Lower lobe of right lung (tissue), 2 donors: ENCODE measurements at regions not wholly inside any gene's neighbourhood (a gene's known extent, or its start where the extent isn't known, plus 50 kb on each side); places are given as distances from the start of the nearest gene placed in this dataset.

Experiments used
- ATAC-seq, 2 donors: fragments of 200-7000 bp; cut with Tn5 transposase; one replicate each; pipeline ENCODE4 v1.9.1; 2020 to 2022; ENCODE audit warnings: mild to moderate bottlenecking in 2 of 2, moderate library complexity in 2 of 2
- DNase-seq: peaks from one replicate; pipeline ENCODE4 v3.0.0-alpha.2; 2020
- H3K27ac ChIP-seq: fragments of 200-600 bp; one replicate; pipeline ENCODE4 v1.8.0; 2022
- H3K27me3 ChIP-seq: fragments of 200-600 bp; one replicate; pipeline ENCODE4 v1.8.0; 2022; ENCODE audit warnings: low read depth
- H3K36me3 ChIP-seq: fragments of 200-600 bp; one replicate; pipeline ENCODE4 v1.8.0; 2022; ENCODE audit warnings: mild to moderate bottlenecking
- H3K4me1 ChIP-seq: fragments of 200-600 bp; one replicate; pipeline ENCODE4 v1.8.0; 2022
- H3K4me3 ChIP-seq: fragments of 200-600 bp; one replicate; pipeline ENCODE4 v1.8.0; 2022; ENCODE audit warnings: mild to moderate bottlenecking
- H3K9me3 ChIP-seq: fragments of 200-600 bp; one replicate; pipeline ENCODE4 v1.8.0; 2022
- intact Hi-C: fragments of 100-400 bp; cut with DNase I; formaldehyde crosslinking; loops from one replicate; pipeline ENCODE4 v1.11.0; 2022
- TF ChIP-seq, protein P1 (sequence below): fragments of 200-600 bp; IDR thresholded peaks from one replicate; pipeline ENCODE4 v1.8.0; 2022; ENCODE audit warnings: antibody characterized with exemption, mild to moderate bottlenecking
- donor health status: DM: no; HTN: yes; CAD: no; lungs with severe emphysema.

GRCh38 chr6:156110249-156110648 lies 654.6 kb upstream of the NOX3 start:
- DNase-seq, result no peak
- no peak for ATAC-seq
- no peaks in the 10 kb centered on the region for H3K27me3 ChIP-seq
- TF ChIP-seq, protein P1, sequence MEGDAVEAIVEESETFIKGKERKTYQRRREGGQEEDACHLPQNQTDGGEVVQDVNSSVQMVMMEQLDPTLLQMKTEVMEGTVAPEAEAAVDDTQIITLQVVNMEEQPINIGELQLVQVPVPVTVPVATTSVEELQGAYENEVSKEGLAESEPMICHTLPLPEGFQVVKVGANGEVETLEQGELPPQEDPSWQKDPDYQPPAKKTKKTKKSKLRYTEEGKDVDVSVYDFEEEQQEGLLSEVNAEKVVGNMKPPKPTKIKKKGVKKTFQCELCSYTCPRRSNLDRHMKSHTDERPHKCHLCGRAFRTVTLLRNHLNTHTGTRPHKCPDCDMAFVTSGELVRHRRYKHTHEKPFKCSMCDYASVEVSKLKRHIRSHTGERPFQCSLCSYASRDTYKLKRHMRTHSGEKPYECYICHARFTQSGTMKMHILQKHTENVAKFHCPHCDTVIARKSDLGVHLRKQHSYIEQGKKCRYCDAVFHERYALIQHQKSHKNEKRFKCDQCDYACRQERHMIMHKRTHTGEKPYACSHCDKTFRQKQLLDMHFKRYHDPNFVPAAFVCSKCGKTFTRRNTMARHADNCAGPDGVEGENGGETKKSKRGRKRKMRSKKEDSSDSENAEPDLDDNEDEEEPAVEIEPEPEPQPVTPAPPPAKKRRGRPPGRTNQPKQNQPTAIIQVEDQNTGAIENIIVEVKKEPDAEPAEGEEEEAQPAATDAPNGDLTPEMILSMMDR, result no peak
- no peak overlapping the region for H3K4me3 ChIP-seq
- no peak overlapping the region for H3K27ac ChIP-seq
- H3K9me3 ChIP-seq, result no peaks in the 10 kb centered on the region
- intact Hi-C loops, result no loop called here
- no peaks in the 10 kb centered on the region for H3K4me1 ChIP-seq
- H3K36me3 ChIP-seq, result no peaks in the 10 kb centered on the region

DNA sequence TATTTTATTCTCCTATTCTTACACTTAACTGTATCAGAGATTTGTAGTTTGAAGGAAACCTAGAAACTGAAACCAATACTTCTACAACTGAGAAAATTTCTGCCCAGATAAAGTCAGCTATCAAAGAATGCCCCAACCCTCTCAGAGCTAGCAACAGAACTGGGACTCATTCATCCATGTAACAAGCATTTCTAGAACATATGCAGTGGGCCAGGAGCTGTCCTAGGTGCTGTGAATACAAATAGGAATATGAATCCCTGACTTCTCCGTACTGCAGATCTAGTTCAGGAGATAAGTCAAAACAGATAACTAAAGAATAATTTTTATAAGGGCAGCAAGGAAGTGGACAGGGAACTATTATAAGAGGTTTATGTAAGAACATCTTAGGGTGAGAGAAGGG lies 654.1 kb upstream of the NOX3 start:
- DNase-seq (no peak), ATAC-seq (no peak)
- TF ChIP-seq, protein P1, result no peak
- Histone ChIP-seq H3K9me3 (no peaks in the 10 kb centered on the region), H3K4me3 (no peak overlapping the region), H3K27ac (no peak overlapping the region), H3K27me3 (no peaks in the 10 kb centered on the region), H3K4me1 (no peaks in the 10 kb centered on the region), H3K36me3 (no peaks in the 10 kb centered on the region)
- intact Hi-C loops, result no loop called here

GRCh38 chr6:156107624-156108101 lies 652.0 kb upstream of the NOX3 start:
- H3K36me3 ChIP-seq, result no peaks in the 10 kb centered on the region
- DNase-seq (no peak), ATAC-seq (no peak)
- H3K27me3 ChIP-seq, result no peaks in the 10 kb centered on the region
- H3K4me1 ChIP-seq, result no peaks in the 10 kb centered on the region
- no peak overlapping the region for H3K4me3 ChIP-seq
- TF ChIP-seq, protein P1, result no peak
- no peak overlapping the region for H3K27ac ChIP-seq
- no peaks in the 10 kb centered on the region for H3K9me3 ChIP-seq
- intact Hi-C loops, result no loop called here

DNA sequence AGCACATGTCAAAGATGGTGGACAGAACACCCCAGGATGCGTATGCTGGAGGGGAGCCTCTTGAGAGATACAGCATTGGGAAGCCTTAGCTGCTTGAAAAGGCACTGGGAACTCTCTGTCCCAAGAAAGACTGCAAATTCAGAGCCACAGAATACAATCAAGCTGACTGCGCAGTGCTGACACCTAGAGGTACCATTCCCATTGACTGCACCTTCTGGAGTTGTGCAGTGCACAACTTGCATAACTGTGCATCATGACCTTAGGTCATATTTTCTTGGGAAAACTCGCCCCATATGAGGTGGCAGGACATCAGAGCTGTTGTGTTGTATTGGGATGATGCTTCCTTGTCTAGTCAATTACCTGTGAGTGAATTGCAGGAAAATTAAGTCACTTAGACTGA lies 646.5 kb upstream of the NOX3 start:
- Histone ChIP-seq H3K9me3 (no peaks in the 10 kb centered on the region), H3K4me1 (no peaks in the 10 kb centered on the region), H3K27ac (no peak overlapping the region), H3K27me3 (no peaks in the 10 kb centered on the region), H3K4me3 (no peak overlapping the region), H3K36me3 (no peaks in the 10 kb centered on the region)
- DNase-seq (no peak), ATAC-seq (no peak)
- intact Hi-C loops, result no loop called here
- TF ChIP-seq, protein P1, result no peak

- no peak for ATAC-seq
- Histone ChIP-seq H3K27ac (no peak overlapping the region), H3K4me1 (no peaks in the 10 kb centered on the region), H3K36me3 (no peaks in the 10 kb centered on the region), H3K27me3 (no peaks in the 10 kb centered on the region), H3K4me3 (no peak overlapping the region), H3K9me3 (no peaks in the 10 kb centered on the region)
- TF ChIP-seq, protein P1, result no peak
- intact Hi-C loops, result no loop called here
- no peak for DNase-seq
Measured at GRCh38 chr6:156098839-156099238, 643.2 kb upstream of the NOX3 start.

- H3K9me3 ChIP-seq, result no peaks in the 10 kb centered on the region
- TF ChIP-seq, protein P1, result no peak
- no peak for ATAC-seq
- intact Hi-C loops, result no loop called here
- H3K27ac ChIP-seq, result no peak overlapping the region
- no peaks in the 10 kb centered on the region for H3K4me1 ChIP-seq
- no peak for DNase-seq
- H3K36me3 ChIP-seq, result no peaks in the 10 kb centered on the region
- H3K27me3 ChIP-seq, result no peaks in the 10 kb centered on the region
- no peak overlapping the region for H3K4me3 ChIP-seq
Measured at GRCh38 chr6:156087487-156087886, 631.8 kb upstream of the NOX3 start.
